DND-41 (cell line): ENCODE measurements at regions not wholly inside any gene's neighbourhood (a gene's known extent, or its start where the extent isn't known, plus 50 kb on each side); places are given as distances from the start of the nearest gene placed in this dataset.

Experiments
- CTCF ChIP-seq: IDR thresholded peaks from 2 replicates; pipeline ENCODE4 v1.5.1; 2012; ENCODE audit warnings: borderline replicate concordance, low read length, moderate library complexity, mild to moderate bottlenecking; ENCODE audit not compliant: poor library complexity, severe bottlenecking; ENCODE audit errors: extremely low read depth
- EZH2 ChIP-seq: IDR thresholded peaks from 3 replicates; pipeline ENCODE4 v1.6.1; 2012; ENCODE audit warnings: borderline replicate concordance, low read depth, mild to moderate bottlenecking, moderate library complexity, low read length, inconsistent platforms; ENCODE audit not compliant: severe bottlenecking

GRCh38 chr6:126633373-126633772, 293.5 kb downstream of the CENPW start:
- TF ChIP-seq CTCF (no peak), EZH2 (no peak)
